NCI-H2029 treated with DMSO at 0.1 percent for 48 hours (cell line): ENCODE measurements at regions not wholly inside any gene's neighbourhood (a gene's known extent, or its start where the extent isn't known, plus 50 kb on each side); places are given as distances from the start of the nearest gene placed in this dataset.

ENCODE experiments used
- DNase-seq: peaks from one replicate; lab custom pipeline; 2025; lab: John Stamatoyannopoulos, UW

DNA sequence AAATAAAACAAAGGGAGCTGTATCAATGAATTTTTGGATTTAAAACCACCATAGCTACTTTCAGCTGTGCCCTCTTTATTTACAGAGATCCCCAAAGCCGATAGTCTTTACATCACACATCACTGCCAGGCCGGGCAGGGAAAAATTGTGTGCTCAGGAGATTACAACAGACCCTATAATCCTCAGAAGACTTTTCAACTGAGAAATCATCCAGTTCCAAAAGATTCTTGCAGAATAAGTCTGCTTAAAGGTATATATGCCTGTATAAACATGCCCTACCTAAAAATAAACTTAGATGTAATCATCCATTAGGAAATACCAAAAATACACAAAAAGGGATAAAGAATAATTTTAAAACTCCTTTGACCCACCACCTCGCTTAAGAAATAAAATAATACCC lies 70.1 kb upstream of the MAP1LC3B2 start:
- DNase-seq = no peak

GRCh38 chr12:116490471-116490870 lies 68.7 kb upstream of the MAP1LC3B2 start:
- no peak for DNase-seq

DNA sequence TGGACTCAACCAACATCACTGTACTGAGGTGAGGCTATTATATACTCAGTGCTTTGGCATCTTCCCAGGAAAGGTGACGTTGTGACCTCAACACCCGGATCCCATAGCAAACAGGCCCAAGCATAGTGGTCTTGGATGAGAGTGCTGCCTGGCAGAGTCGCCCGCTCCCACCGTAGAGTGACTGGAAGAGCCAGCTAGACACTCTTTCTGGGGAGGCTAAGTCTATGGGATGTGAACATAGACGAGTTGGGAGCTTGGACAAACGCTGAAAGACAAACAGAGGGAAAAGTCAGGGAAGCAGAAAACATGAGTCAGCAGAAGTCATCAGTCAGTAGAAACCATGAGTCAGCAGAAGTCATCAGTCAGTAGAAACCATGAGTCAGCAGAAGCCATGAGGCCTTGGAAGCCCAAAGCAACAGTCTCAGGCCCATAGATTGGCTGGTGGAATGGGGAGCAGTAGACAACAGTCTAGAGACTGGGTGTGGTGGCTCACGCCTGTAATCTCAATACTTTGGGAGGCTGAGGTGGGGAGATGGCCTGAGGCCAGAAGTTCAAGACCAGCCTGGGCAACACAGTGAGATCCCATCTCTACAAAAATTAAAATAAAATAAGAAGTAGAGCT lies 66.4 kb upstream of the MAP1LC3B2 start:
- no peak for DNase-seq

DNA sequence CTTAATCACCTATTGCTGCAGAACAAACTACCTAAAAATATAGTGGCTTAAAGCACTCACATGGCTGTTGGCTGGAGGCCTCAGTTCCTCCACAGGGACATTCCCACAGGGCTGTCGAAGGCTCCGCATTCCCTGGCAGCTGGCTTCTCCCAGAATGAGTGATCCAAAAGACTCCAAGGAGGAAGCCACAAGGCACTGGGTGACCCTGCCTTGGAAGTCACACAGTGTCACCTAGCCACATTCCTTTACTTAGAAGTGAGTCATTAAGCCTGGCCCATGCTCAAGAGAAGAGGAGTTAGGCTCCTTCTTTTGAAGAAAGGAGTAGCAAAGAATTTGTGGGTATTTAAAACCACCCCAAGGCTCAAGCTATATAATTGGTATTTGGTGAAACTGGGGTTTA lies 63.9 kb upstream of the MAP1LC3B2 start:
- no peak for DNase-seq

GRCh38 chr12:116497051-116497591 lies 62.1 kb upstream of the MAP1LC3B2 start:
- DNase-seq = no peak

DNA sequence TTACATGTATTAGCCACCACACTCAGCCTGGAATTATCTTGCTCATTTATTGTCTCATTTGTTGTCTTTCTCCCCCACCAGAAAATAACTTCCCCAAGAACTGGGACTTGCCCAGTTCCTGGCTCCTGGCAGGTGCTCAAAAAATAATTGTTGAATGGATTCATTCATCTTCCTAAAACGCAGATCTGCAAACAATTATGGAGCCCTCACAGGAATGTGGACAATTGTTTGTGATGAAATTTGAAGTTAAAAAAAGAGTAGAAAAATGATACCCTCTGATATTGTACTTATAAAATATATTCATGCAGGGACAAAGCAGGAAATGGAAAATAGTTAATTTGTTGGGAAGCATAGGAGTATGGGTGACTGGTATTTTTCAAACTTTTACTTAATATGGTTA lies 60.7 kb upstream of the MAP1LC3B2 start:
- DNase-seq = no peak

DNA sequence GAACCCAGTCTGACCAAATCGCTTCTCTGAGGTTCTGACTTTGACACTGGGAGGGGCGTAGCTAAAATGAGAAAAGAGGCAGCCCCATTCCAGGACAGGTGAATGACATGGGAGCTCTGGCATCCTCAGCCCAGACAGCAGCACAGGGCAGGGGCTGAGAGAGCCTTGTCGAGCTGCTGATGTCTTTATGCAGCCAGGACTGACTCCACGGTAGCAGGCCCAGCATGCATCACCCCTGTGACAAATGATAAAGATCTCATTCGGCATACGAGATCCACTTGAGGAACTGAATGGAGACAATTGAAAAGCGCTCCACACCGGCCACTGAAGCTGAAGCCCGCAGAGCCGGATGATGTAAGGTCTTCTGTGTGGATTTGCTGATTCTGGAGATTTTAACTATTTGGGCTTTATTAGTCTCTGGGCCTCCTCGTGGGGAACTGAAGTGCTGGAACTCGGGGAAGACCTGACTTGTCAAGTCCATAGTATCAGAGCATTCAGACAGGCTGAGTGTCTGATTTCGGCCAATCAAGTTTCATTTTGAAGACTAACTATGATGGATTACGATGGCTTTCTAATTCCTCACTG lies 56.9 kb upstream of the MAP1LC3B2 start:
- no peak for DNase-seq

- DNase-seq = peak; percentile 30
Measured at GRCh38 chr12:116502989-116503496, 56.1 kb upstream of the MAP1LC3B2 start.

DNA sequence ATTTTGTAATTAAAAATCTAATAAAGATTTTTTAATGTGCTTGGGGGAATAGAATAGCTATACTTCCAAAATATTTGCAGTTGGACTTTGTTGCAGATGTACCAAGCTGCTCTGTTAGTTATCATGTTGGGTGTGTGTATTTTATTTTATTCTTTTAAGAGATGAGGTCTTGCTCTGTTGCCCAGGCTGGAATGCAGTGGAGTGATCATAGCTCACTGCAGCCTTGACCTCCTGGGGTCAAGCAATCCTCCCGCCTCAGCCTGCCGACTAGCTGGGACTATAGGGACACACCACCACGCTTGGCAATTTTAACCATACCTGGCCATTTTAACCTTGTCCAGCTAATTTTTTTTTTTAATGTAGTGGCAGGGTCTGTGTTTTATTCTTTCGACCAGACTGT lies 54.7 kb upstream of the MAP1LC3B2 start:
- no peak for DNase-seq

- DNase-seq = no peak
Measured at GRCh38 chr12:116506697-116507064, 52.5 kb upstream of the MAP1LC3B2 start.

- no peak for DNase-seq
Measured at GRCh38 chr12:116508145-116509121, 50.7 kb upstream of the MAP1LC3B2 start.
